ENCODE measurements at regions not wholly inside any gene's neighbourhood (a gene's known extent, or its start where the extent isn't known, plus 50 kb on each side); places are given as distances from the start of the nearest gene placed in this dataset.
"Not testable (repeated sequence)": the region's sequence is repeated elsewhere in the genome, so short reads cannot be mapped to it uniquely, and the experiment has no call there.

GRCh38 chr3:130569461-130570365 is 52.7 kb downstream of the COL6A6 start:
- DNase-seq (ENCODE audit: low spot score): no peak

GRCh38 chr3:130572769-130573168 is 55.8 kb downstream of the COL6A6 start:
- DNase-seq (ENCODE audit: low spot score): no peak

- no peak for DNase-seq (ENCODE audit: low spot score)
These were observed 59.6 kb downstream of the COL6A6 start for GRCh38 chr3:130576375-130577266.

DNA sequence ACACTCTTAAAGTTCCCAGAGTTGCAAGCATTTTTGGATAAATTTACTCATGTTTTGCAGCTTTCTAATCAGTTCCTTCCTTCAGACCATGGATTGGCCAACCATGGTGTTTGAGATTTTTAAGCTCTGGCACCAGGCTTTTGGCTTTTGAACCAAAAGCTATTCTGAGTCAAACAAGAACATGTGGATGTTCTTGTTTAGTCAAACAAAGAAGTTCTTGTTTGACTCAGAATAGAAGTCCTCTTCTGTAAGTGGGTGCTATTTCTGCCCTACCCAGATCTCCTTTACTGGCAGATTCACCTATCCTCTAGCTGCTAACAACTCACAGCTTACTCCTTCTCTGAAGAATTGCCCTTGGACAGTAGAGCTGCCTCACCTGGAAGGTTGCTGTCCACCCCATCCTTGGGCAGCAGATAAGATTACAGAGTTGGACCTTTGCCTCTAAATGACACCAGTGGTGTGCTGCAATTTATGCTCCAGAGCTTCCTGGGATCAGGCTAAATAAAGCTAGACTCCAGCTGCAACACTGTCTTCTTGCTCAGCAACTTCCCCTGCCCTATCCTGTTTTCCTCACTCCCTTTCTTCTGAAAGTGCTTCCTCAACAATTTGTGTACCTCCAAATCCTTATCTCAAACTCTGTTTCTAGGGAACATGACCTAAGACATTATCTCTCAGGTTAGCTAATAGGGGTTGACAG is 65.6 kb downstream of the COL6A6 start:
- no peak for DNase-seq (ENCODE audit: low spot score)

DNA sequence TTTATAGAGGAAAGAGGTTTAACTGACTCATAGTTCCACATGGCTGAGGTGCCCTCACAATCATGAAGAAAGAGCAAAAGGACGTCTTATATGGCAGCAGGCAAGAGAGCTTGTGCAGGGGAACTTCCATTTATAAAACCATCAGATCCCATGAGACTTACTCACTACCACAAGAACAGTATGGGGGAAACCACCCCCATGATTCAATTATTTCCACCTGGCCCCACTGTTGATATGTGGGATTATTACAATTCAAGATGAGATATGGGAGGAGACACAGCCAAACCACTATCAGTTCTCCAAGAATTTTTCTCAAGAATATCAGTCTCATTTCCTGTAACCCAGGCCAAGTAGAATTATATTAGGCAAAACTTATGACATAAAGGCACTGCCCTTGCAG is 77.8 kb downstream of the COL6A6 start:
- DNase-seq (ENCODE audit: low spot score): not testable (repeated sequence)

DNA sequence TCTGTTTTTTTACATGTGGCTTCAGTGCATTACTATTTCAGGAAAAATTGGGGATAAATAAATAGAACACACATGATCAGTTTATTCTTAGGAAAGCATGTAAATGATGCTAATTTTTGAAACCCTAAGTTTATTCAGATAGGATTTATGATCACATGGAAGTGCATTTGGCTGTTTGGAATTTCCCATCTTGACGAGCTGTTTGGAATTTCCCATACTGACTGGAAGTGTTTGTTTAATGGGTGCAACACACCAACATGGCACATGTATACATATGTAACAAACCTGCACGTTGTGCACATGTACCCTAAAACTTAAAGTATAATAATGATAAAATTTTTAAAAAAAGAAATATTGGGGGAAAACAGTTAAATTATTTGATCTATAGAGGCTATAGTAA is 79.5 kb downstream of the COL6A6 start:
- DNase-seq (ENCODE audit: low spot score): no peak

- DNase-seq (ENCODE audit: low spot score): no peak
These were observed 84.5 kb downstream of the COL6A6 start for GRCh38 chr3:130601442-130601971.

DNA sequence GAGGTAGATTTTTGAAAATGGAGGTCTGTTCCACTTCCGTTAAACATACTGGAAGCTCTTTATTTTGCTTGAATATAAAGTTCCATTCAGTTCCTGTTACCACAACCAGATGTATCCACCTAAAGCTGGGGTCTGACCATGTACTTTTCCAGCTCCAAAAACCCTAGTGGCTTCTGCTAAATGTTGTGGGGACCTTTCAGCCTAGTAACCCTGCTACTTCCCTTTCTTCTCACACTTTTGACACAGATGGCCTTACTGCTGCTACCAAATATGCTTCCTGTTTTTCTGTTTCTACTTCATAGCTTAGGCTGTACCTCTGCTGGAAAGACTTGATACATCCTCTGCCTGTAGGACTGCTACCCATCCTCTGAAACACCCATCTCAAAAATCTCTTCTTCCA is 87.8 kb downstream of the COL6A6 start:
- DNase-seq (ENCODE audit: low spot score): no peak

DNA sequence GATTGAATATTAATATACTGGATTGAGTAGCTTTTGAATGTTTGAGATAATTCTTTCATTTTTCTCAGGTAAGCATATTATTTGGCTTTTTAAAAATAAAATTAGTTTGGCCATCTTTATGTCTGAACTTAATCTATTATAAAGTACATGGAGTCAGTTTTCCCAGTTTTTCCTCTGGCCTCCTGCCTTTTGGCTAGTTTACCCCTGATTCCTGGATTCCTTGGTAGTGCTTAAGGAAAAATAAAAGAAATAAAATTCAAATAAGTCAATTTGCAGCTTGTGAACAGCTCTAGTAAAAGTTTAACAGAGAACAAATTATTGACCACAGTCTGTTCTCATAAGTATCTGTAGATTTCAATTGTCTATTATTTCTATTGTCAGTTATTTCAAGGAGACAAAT is 89.4 kb downstream of the COL6A6 start:
- DNase-seq (ENCODE audit: low spot score): no peak

DNA sequence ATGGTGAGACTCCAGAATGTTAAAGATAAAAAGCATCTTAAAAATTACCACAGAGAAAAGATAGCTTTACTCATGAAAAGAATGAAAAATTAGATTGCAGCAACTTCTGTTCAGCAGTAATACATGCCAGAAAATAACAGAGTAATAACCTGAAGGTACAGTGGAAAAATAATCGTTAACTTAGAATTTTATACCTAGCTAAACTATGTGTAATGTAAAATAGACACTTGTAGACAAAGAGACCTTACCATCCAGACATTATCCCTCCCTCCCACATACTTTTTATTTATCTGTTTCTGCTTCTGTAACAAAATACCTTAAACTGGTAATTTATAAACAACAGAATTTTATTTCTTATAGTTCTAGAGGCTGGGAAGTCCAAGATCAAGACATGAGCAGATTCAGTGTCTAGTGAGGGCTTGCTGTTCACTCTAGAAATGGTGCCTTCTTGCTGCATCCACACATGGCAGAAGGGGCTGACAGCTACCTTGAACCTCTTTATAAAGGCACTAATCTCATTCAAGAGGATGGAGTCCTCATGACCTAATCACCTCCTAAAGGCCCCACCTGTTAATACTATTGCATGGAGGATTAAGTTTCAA is 90.7 kb downstream of the COL6A6 start:
- DNase-seq (ENCODE audit: low spot score): no peak

DNA sequence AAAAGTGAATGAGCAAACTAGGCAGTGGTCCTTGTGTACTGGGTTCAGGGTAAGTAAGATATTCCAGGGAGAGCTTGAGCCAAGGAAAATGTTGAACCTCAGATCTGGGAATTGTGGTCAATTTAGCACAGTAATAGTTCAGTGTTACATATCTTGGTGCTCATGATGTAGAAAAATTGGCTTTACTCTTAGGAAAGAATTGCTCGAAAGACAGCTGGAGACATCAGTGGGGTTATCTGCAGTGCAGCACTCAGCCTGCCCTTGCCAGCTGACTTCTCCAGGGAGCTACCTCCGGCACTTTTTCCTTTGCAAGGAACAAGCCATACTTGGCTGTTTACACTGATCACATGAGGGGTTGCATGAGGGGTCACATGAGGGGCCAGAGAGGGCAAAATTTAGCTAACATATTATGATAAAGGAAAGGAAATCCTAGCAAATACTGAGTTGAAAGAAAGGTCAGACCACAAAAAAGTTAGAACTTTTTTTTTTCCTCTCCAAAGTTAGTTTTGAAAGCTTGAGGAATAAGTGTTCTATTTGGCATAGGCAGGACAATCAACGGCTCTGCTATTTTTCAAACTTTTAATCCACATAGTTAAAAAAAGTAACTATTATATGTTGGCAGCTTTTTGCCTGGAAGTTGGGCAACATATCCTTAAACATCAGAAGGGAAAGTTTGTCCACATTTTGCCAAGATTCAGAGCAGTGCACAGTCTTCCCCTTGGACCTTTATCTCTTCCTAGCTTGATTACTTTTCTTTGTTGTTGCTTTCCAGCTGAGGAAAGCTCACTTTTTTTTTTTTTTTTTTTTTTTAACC is 92.4 kb downstream of the COL6A6 start:
- peak; percentile 85 for DNase-seq (ENCODE audit: low spot score)

GRCh38 chr3:130619196-130619595 is 102.2 kb downstream of the COL6A6 start:
- DNase-seq (ENCODE audit: low spot score): no peak

DNA sequence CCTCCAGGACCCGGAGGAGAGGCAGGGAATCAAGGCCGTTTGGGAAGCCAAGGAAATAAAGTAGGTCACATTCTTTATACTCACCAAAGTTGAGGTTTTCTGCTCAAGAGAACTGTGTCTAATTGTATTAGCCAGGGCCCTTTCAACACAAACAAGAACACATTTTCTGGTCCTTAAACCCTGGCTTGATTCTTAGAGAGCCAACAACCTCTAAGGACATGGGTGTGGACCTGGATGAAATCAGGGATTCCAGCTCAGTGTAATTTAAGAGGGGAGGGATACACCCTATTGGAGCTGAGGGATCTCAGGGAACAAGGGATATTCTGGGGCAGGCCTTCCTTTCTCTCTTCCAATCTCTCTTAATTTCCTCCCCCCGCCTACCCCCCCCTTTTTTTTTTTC is 104.8 kb downstream of the COL6A6 start:
- DNase-seq (ENCODE audit: low spot score): no peak

DNA sequence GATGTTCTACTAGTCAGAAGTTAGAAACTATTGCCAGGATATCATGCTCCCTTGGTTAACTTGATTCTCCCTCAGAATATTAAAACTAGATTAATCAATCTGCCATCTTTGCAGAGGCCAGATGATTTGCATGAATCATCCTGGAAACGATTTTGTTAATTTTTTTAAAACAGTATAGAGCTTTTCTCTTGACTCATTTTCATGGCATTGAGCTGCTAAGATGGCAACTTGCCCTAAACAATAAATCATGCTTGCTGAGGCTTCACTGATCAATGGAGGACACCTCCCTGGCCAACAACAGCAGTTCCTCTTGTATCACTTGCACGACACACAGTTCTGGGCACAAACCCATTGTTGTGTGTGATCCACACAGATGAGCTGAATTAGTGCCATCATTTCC is 109.1 kb downstream of the COL6A6 start:
- DNase-seq (ENCODE audit: low spot score): no peak

DNA sequence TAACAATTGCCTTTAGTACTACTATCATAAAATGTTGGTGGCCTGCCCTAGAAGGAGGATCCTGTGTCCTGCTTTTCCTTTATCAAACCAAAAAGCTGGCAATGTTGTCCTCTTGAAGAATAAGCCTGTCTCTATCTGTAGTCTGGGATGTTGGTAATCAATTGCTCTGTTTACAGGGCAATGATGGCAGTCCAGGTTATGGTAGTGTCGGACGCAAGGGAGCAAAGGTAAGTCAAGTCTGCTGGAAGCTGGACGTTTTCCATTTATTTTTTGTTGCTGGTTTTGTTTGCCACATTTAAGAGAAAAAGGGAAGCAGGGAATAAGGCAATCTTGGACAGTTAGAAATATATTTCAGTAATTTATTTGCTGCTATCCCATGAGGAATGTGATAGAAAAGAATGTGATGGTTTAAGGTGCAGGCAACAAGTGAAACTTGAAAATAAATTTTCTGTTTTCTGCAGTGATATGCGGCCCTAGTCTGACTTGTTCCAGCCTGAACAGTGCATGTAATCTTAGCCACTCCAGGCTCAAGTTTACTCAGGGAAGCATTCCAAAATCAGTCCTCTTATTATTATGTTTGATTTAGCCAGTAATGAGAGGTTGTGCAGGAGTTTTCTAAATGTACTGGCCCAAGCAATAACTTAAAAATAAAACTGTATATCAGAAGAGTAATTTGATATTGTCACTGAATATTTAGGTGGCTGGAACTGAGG is 110.3 kb downstream of the COL6A6 start:
- DNase-seq (ENCODE audit: low spot score): no peak

- no peak for DNase-seq (ENCODE audit: low spot score)
These were observed 110.9 kb downstream of the COL6A6 start for GRCh38 chr3:130627882-130628281.
